ENCODE measurements at regions not wholly inside any gene's neighbourhood (a gene's known extent, or its start where the extent isn't known, plus 50 kb on each side); places are given as distances from the start of the nearest gene placed in this dataset.

- no peak for TF ChIP-seq CTCF (IDR thresholded peaks at IDR 0.05)
- WGBS, 3 donors: 80 to 88% (median 83%) methylated on average over 1 of the region's 1 CpG
- H3K4me3 ChIP-seq: no peak overlapping the region
- peaks cover 5% of the 10 kb centered on the region for H3K4me1 ChIP-seq
- H3K36me3 ChIP-seq (ENCODE audit: insufficient read depth in 1 of 2, low read depth in 1 of 2): no peaks in the 10 kb centered on the region
- DNase-seq (no peak), ATAC-seq (no peak)
- intact Hi-C loops (cut with DNase I): no loop called here
- H3K9me3 ChIP-seq: peaks cover 6% of the 10 kb centered on the region
- no peak overlapping the region for H3K27ac ChIP-seq
- H3K27me3 ChIP-seq (ENCODE audit: insufficient read depth in 3 of 3, low read length in 2 of 3): no peaks in the 10 kb centered on the region
Measured at GRCh38 chr20:22700367-22700766, 116.0 kb upstream of the FOXA2 start.

DNA sequence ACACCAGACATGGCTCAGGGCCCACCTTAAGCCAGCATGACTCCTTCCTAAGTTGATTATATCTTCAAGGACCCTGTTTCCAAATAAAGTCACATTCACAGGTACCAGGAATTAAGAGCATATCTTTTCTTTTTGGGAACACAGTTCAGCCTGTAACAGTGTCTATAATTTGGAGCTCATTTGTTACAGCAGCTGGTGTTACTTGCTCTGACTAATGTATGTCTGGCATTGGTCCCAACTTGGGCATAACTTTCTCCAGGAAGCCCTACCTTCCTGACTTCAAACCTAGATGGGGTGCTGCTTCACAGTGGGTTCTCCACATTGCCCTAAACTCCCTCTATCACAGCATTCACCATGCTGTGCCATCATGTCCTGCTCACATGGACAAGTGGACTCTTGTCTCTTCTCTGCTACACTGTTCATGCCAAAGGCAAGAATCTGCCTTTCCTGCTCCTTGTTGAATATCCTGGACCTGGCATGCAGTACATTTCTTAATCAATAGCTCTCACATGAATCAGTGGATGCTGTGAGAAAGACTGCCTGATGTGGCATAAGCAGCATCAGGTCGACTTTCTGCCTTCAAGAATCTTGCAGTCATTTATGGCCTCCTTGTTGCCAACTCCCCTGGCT is 117.4 kb upstream of the FOXA2 start:
- H3K36me3 ChIP-seq (ENCODE audit: insufficient read depth in 1 of 2, low read depth in 1 of 2): no peaks in the 10 kb centered on the region
- WGBS, 3 donors: 90 to 95% (median 90%) methylated on average over 1 of the region's 1 CpG

DNA sequence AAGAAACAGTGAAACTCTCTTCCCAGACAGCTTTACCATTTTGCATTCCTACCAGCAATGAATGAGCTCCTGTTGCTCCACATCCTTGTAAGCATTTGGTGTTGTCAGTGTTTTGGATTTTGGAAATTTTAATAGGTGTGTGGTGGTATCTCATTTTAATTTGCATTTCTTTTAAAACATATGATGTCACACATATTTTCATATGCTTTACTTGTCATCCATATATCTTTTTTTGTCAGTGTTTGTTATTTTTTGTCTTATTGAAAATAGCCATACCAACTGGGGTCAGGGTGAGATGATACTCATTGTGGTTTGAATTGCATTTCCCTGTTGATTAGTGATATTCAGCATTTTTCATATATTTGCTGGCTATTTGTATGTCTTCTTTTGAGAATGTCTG is 119.5 kb upstream of the FOXA2 start:
- DNase-seq (no peak), ATAC-seq (no peak)
- Histone ChIP-seq H3K27ac (no peak overlapping the region), H3K9me3 (peaks cover 6% of the 10 kb centered on the region), H3K4me1 (no peaks in the 10 kb centered on the region), H3K4me3 (no peak overlapping the region), H3K27me3 (ENCODE audit: insufficient read depth in 3 of 3, low read length in 2 of 3) (no peaks in the 10 kb centered on the region), H3K36me3 (ENCODE audit: insufficient read depth in 1 of 2, low read depth in 1 of 2) (no peaks in the 10 kb centered on the region)
- intact Hi-C loops (cut with DNase I): no loop called here
- no peak for TF ChIP-seq CTCF (IDR thresholded peaks at IDR 0.05)

More for the DNA sequence above, 117.4 kb upstream of the FOXA2 start:
- Histone ChIP-seq H3K4me1 (no peaks in the 10 kb centered on the region), H3K27me3 (ENCODE audit: insufficient read depth in 3 of 3, low read length in 2 of 3) (no peaks in the 10 kb centered on the region), H3K4me3 (no peak overlapping the region), H3K9me3 (peaks cover 6% of the 10 kb centered on the region), H3K27ac (no peak overlapping the region)
- TF ChIP-seq CTCF (IDR thresholded peaks at IDR 0.05): no peak
- intact Hi-C loops (cut with DNase I): no loop called here
- ATAC-seq: no peak
- DNase-seq: no peak

DNA sequence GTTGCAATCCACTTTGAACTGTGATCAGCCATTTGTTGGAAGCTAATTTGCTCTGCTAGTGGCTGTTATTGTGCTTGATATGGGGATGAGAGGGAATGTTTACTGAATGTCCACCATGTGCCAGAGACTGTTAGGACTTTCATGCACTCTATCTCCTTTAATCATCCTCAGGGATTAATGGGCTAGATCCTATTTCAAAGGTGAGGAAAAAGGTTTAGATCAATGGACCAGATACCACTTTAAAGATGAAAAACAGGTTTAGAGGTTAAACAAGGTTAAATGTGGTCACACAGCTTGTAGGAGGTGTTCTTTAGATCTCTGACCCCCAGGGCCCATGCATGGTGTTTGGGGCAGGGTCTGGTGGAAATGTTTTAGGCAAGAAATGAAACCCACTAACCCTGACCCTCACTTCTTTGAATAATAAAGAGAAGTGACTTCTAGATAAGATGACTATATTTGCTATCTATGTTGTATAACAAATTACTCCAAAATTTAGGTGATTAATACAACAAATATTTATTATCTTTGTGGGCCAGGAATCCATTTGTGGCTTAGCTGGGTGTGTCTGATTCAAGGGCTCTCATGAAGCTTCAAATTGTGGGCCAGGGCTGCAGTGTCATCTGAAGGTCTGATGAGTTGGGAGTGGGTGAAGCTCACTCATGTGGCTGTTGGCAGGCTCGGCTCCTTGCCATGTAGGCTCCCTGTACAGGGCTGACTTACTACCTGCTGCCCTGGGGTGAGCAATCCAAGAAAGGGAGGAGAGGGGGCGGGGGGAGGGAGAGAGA is 127.8 kb upstream of the FOXA2 start:
- Histone ChIP-seq H3K4me1 (no peaks in the 10 kb centered on the region), H3K27me3 (ENCODE audit: insufficient read depth in 3 of 3, low read length in 2 of 3) (no peaks in the 10 kb centered on the region), H3K36me3 (ENCODE audit: insufficient read depth in 1 of 2, low read depth in 1 of 2) (no peaks in the 10 kb centered on the region), H3K27ac (no peak overlapping the region), H3K4me3 (no peak overlapping the region), H3K9me3 (no peaks in the 10 kb centered on the region)
- intact Hi-C loops (cut with DNase I): no loop called here
- ATAC-seq (no peak), DNase-seq (no peak)
- no peak for TF ChIP-seq CTCF (IDR thresholded peaks at IDR 0.05)
- 80 to 92% (median 80%) methylated on average over 2 of the region's 2 CpGs for WGBS, 3 donors

All from psoas muscle (tissue), 7 donors.